ENCODE measurements at regions not wholly inside any gene's neighbourhood (a gene's known extent, or its start where the extent isn't known, plus 50 kb on each side); places are given as distances from the start of the nearest gene placed in this dataset.

- no peak for TF ChIP-seq TAF1 (IDR thresholded peaks at IDR 0.05; ENCODE audit: low read depth, low read length)
- DNase-seq (ENCODE audit: insufficient read length, low spot score): no peak
- no peak for FAIRE-seq
Observed at GRCh38 chr15:87689716-87690115, 566.8 kb downstream of the NTRK3 start.

GRCh38 chr15:87687523-87687870 is 569.0 kb downstream of the NTRK3 start:
- TF ChIP-seq TAF1 (IDR thresholded peaks at IDR 0.05; ENCODE audit: low read depth, low read length) (no peak), SPI1 (IDR thresholded peaks at IDR 0.05; ENCODE audit: low read depth, low read length) (no peak), POU2F2 (IDR thresholded peaks at IDR 0.05; ENCODE audit: low read depth, low read length) (no peak), POLR2AphosphoS5 (IDR thresholded peaks at IDR 0.05; ENCODE audit: low read depth, low read length) (no peak), PAX5 (IDR thresholded peaks at IDR 0.05; ENCODE audit: insufficient read depth, low read length, severe bottlenecking) (no peak), POLR2A (IDR thresholded peaks at IDR 0.05; ENCODE audit: low read depth, low read length) (no peak)
- DNase-seq (ENCODE audit: insufficient read length, low spot score) (no peak), FAIRE-seq (no peak)

- FAIRE-seq: no peak
- DNase-seq (ENCODE audit: insufficient read length, low spot score): no peak
Observed at GRCh38 chr15:87686841-87687522, 569.6 kb downstream of the NTRK3 start.

GRCh38 chr15:87686339-87686738 is 570.2 kb downstream of the NTRK3 start:
- FAIRE-seq: no peak
- no peak for TF ChIP-seq POLR2A (IDR thresholded peaks at IDR 0.05; ENCODE audit: low read depth, low read length)
- TF ChIP-seq POLR2AphosphoS5 (IDR thresholded peaks at IDR 0.05; ENCODE audit: low read depth, low read length): no peak
- no peak for TF ChIP-seq PAX5 (IDR thresholded peaks at IDR 0.05; ENCODE audit: insufficient read depth, low read length, severe bottlenecking)
- no peak for TF ChIP-seq TAF1 (IDR thresholded peaks at IDR 0.05; ENCODE audit: low read depth, low read length)
- no peak for TF ChIP-seq SPI1 (IDR thresholded peaks at IDR 0.05; ENCODE audit: low read depth, low read length)
- no peak for TF ChIP-seq POU2F2 (IDR thresholded peaks at IDR 0.05; ENCODE audit: low read depth, low read length)
- no peak for DNase-seq (ENCODE audit: insufficient read length, low spot score)

More at GRCh38 chr15:87686841-87687522, 569.6 kb downstream of the NTRK3 start:
- no peak for TF ChIP-seq POLR2AphosphoS5 (IDR thresholded peaks at IDR 0.05; ENCODE audit: low read depth, low read length)
- no peak for TF ChIP-seq POU2F2 (IDR thresholded peaks at IDR 0.05; ENCODE audit: low read depth, low read length)
- TF ChIP-seq TAF1 (IDR thresholded peaks at IDR 0.05; ENCODE audit: low read depth, low read length): no peak
- no peak for TF ChIP-seq POLR2A (IDR thresholded peaks at IDR 0.05; ENCODE audit: low read depth, low read length)
- TF ChIP-seq SPI1 (IDR thresholded peaks at IDR 0.05; ENCODE audit: low read depth, low read length): no peak
- no peak for TF ChIP-seq PAX5 (IDR thresholded peaks at IDR 0.05; ENCODE audit: insufficient read depth, low read length, severe bottlenecking)

GRCh38 chr15:87682527-87682926 is 574.0 kb downstream of the NTRK3 start:
- no peak for FAIRE-seq
- DNase-seq (ENCODE audit: insufficient read length, low spot score): no peak
- TF ChIP-seq POLR2A (IDR thresholded peaks at IDR 0.05; ENCODE audit: low read depth, low read length): no peak
- no peak for TF ChIP-seq PAX5 (IDR thresholded peaks at IDR 0.05; ENCODE audit: insufficient read depth, low read length, severe bottlenecking)
- TF ChIP-seq SPI1 (IDR thresholded peaks at IDR 0.05; ENCODE audit: low read depth, low read length): no peak
- no peak for TF ChIP-seq POLR2AphosphoS5 (IDR thresholded peaks at IDR 0.05; ENCODE audit: low read depth, low read length)
- no peak for TF ChIP-seq POU2F2 (IDR thresholded peaks at IDR 0.05; ENCODE audit: low read depth, low read length)
- TF ChIP-seq TAF1 (IDR thresholded peaks at IDR 0.05; ENCODE audit: low read depth, low read length): no peak

- DNase-seq (ENCODE audit: insufficient read length, low spot score) (no peak), FAIRE-seq (no peak)
- TF ChIP-seq POLR2AphosphoS5 (IDR thresholded peaks at IDR 0.05; ENCODE audit: low read depth, low read length) (no peak), TAF1 (IDR thresholded peaks at IDR 0.05; ENCODE audit: low read depth, low read length) (no peak), POU2F2 (IDR thresholded peaks at IDR 0.05; ENCODE audit: low read depth, low read length) (no peak), PAX5 (IDR thresholded peaks at IDR 0.05; ENCODE audit: insufficient read depth, low read length, severe bottlenecking) (no peak), SPI1 (IDR thresholded peaks at IDR 0.05; ENCODE audit: low read depth, low read length) (no peak), POLR2A (IDR thresholded peaks at IDR 0.05; ENCODE audit: low read depth, low read length) (no peak)
Observed at GRCh38 chr15:87681104-87681503, 575.4 kb downstream of the NTRK3 start.

- TF ChIP-seq PAX5 (IDR thresholded peaks at IDR 0.05; ENCODE audit: insufficient read depth, low read length, severe bottlenecking) (no peak), POLR2AphosphoS5 (IDR thresholded peaks at IDR 0.05; ENCODE audit: low read depth, low read length) (no peak)
- FAIRE-seq (no peak), DNase-seq (ENCODE audit: insufficient read length, low spot score) (no peak)
Observed at GRCh38 chr15:87680208-87680607, 576.3 kb downstream of the NTRK3 start.

GRCh38 chr15:87675271-87675670 is 581.3 kb downstream of the NTRK3 start:
- no peak for TF ChIP-seq SPI1 (IDR thresholded peaks at IDR 0.05; ENCODE audit: low read depth, low read length)
- no peak for TF ChIP-seq PAX5 (IDR thresholded peaks at IDR 0.05; ENCODE audit: insufficient read depth, low read length, severe bottlenecking)
- TF ChIP-seq TAF1 (IDR thresholded peaks at IDR 0.05; ENCODE audit: low read depth, low read length): no peak
- no peak for TF ChIP-seq POLR2AphosphoS5 (IDR thresholded peaks at IDR 0.05; ENCODE audit: low read depth, low read length)
- TF ChIP-seq POU2F2 (IDR thresholded peaks at IDR 0.05; ENCODE audit: low read depth, low read length): no peak
- no peak for TF ChIP-seq POLR2A (IDR thresholded peaks at IDR 0.05; ENCODE audit: low read depth, low read length)
- FAIRE-seq: no peak
- DNase-seq (ENCODE audit: insufficient read length, low spot score): no peak

- DNase-seq (ENCODE audit: insufficient read length, low spot score) (no peak), FAIRE-seq (no peak)
- no peak for TF ChIP-seq POLR2AphosphoS5 (IDR thresholded peaks at IDR 0.05; ENCODE audit: low read depth, low read length)
- TF ChIP-seq POLR2A (IDR thresholded peaks at IDR 0.05; ENCODE audit: low read depth, low read length): no peak
- TF ChIP-seq PAX5 (IDR thresholded peaks at IDR 0.05; ENCODE audit: insufficient read depth, low read length, severe bottlenecking): no peak
- no peak for TF ChIP-seq SPI1 (IDR thresholded peaks at IDR 0.05; ENCODE audit: low read depth, low read length)
- no peak for TF ChIP-seq POU2F2 (IDR thresholded peaks at IDR 0.05; ENCODE audit: low read depth, low read length)
- TF ChIP-seq TAF1 (IDR thresholded peaks at IDR 0.05; ENCODE audit: low read depth, low read length): no peak
Observed at GRCh38 chr15:87672309-87673288, 583.9 kb downstream of the NTRK3 start.
